Progenitor cell of endocrine pancreas (in vitro differentiated cells): ENCODE measurements at regions not wholly inside any gene's neighbourhood (a gene's known extent, or its start where the extent isn't known, plus 50 kb on each side); places are given as distances from the start of the nearest gene placed in this dataset.
"Not testable (repeated sequence)": the region's sequence is repeated elsewhere in the genome, so short reads cannot be mapped to it uniquely, and the experiment has no call there.

Source experiments
- DNase-seq: peaks from one replicate; pipeline ENCODE4 v3.0.0; 2021; ENCODE audit warnings: low spot score; ENCODE audit not compliant: unreplicated experiment
- H3K27ac Mint-ChIP-seq: 2 replicates; pipeline ENCODE4 v1.8.0; 2021; ENCODE audit warnings: mild to moderate bottlenecking, moderate library complexity, mixed read lengths
- H3K27me3 Mint-ChIP-seq: 2 replicates; pipeline ENCODE4 v1.8.0; 2021; ENCODE audit warnings: mixed read lengths
- H3K36me3 Mint-ChIP-seq: 2 replicates; pipeline ENCODE4 v1.8.0; 2022; ENCODE audit warnings: mixed read lengths; ENCODE audit not compliant: insufficient read depth
- H3K4me1 Mint-ChIP-seq: 2 replicates; pipeline ENCODE4 v1.8.0; 2021; ENCODE audit warnings: low read depth, mixed read lengths
- H3K4me3 Mint-ChIP-seq: 2 replicates; pipeline ENCODE4 v1.8.0; 2021; ENCODE audit warnings: low read depth, mild to moderate bottlenecking, moderate library complexity, mixed read lengths
- H3K9me3 Mint-ChIP-seq: 2 replicates; pipeline ENCODE4 v1.8.0; 2021; ENCODE audit warnings: low read depth, mixed read lengths
- TF ChIP-seq, protein P1 (sequence below): fragments of 200-600 bp; sonication (generic); IDR thresholded peaks from one replicate; pipeline ENCODE4 v1.5.0; 2021; ENCODE audit warnings: antibody characterized with exemption, mild to moderate bottlenecking; ENCODE audit not compliant: unreplicated experiment

GRCh38 chrX:138788771-138789170, 77.3 kb upstream of the FGF13 start:
- Mint-ChIP-seq H3K9me3 (peaks cover 16% of the 10 kb centered on the region), H3K27ac (no peak overlapping the region), H3K4me1 (no peaks in the 10 kb centered on the region), H3K4me3 (no peak overlapping the region), H3K27me3 (no peaks in the 10 kb centered on the region), H3K36me3 (peaks cover 2% of the 10 kb centered on the region)
- DNase-seq: no peak
- TF ChIP-seq, protein P1, sequence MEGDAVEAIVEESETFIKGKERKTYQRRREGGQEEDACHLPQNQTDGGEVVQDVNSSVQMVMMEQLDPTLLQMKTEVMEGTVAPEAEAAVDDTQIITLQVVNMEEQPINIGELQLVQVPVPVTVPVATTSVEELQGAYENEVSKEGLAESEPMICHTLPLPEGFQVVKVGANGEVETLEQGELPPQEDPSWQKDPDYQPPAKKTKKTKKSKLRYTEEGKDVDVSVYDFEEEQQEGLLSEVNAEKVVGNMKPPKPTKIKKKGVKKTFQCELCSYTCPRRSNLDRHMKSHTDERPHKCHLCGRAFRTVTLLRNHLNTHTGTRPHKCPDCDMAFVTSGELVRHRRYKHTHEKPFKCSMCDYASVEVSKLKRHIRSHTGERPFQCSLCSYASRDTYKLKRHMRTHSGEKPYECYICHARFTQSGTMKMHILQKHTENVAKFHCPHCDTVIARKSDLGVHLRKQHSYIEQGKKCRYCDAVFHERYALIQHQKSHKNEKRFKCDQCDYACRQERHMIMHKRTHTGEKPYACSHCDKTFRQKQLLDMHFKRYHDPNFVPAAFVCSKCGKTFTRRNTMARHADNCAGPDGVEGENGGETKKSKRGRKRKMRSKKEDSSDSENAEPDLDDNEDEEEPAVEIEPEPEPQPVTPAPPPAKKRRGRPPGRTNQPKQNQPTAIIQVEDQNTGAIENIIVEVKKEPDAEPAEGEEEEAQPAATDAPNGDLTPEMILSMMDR: no peak

DNA sequence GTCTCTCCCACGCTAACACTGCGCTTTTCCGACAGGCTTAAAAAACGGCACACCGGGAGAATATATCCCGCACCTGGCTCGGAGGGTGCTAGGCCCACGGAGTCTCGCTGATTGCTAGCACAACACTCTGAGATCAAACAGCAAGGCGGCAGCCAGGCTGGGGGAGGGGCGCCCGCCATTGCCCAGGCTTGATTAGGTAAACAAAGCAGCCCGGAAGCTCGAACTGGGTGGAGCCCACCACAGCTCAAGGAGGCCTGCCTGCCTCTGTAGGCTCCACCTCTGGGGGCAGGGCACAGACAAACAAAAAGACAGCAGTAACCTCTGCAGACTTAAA, 67.0 kb upstream of the FGF13 start:
- H3K27ac Mint-ChIP-seq, H3K27me3 Mint-ChIP-seq, H3K4me3 Mint-ChIP-seq, H3K36me3 Mint-ChIP-seq, DNase-seq, H3K4me1 Mint-ChIP-seq, H3K9me3 Mint-ChIP-seq: not testable (repeated sequence)

- H3K4me3 Mint-ChIP-seq, H3K36me3 Mint-ChIP-seq, H3K27me3 Mint-ChIP-seq, DNase-seq, H3K27ac Mint-ChIP-seq, H3K4me1 Mint-ChIP-seq, H3K9me3 Mint-ChIP-seq: not testable (repeated sequence)
Measured at GRCh38 chrX:138777908-138778575, 66.5 kb upstream of the FGF13 start.

GRCh38 chrX:138777230-138777629, 65.7 kb upstream of the FGF13 start:
- DNase-seq: no peak

DNA sequence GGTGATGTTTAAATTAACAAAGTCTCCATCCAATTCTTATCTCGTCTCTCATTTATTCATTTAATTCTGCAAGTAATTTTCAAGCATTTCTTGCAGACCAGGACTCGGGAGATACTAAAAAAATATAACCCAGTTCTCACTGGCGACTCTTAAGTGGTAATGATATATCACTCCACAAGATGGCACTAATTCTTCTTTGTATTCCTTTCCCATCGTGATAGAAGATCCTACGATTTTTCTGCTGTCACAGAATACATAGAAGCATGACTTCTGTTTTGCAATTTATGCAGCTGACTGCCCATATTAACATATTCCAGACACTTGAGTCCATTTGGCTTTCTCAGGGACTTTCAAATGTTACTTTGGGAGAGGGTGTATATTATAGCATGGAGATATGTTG, 64.0 kb upstream of the FGF13 start:
- H3K4me3 Mint-ChIP-seq: no peak overlapping the region
- H3K4me1 Mint-ChIP-seq: no peaks in the 10 kb centered on the region
- H3K27me3 Mint-ChIP-seq: no peaks in the 10 kb centered on the region
- H3K36me3 Mint-ChIP-seq: no peaks in the 10 kb centered on the region
- no peak for DNase-seq
- H3K9me3 Mint-ChIP-seq: no peaks in the 10 kb centered on the region
- TF ChIP-seq, protein P1: peak; percentile 71
- H3K27ac Mint-ChIP-seq: no peak overlapping the region

More at GRCh38 chrX:138777230-138777629, 65.7 kb upstream of the FGF13 start:
- no peaks in the 10 kb centered on the region for H3K27me3 Mint-ChIP-seq
- H3K9me3 Mint-ChIP-seq: no peaks in the 10 kb centered on the region
- no peak overlapping the region for H3K4me3 Mint-ChIP-seq
- no peaks in the 10 kb centered on the region for H3K4me1 Mint-ChIP-seq
- TF ChIP-seq, protein P1: peak; percentile 35
- no peak overlapping the region for H3K27ac Mint-ChIP-seq
- no peaks in the 10 kb centered on the region for H3K36me3 Mint-ChIP-seq

GRCh38 chrX:138771047-138771446, 59.5 kb upstream of the FGF13 start:
- Mint-ChIP-seq H3K4me3 (no peak overlapping the region), H3K27me3 (no peaks in the 10 kb centered on the region), H3K27ac (no peak overlapping the region), H3K4me1 (no peaks in the 10 kb centered on the region), H3K9me3 (no peaks in the 10 kb centered on the region), H3K36me3 (no peaks in the 10 kb centered on the region)
- TF ChIP-seq, protein P1: no peak
- DNase-seq: no peak
